IMR-90 (cell line): ENCODE measurements at regions not wholly inside any gene's neighbourhood (a gene's known extent, or its start where the extent isn't known, plus 50 kb on each side); places are given as distances from the start of the nearest gene placed in this dataset.

Experiments used
- ATAC-seq: fragments of 200-7000 bp; cut with Tn5 transposase; 2 replicates; pipeline ENCODE4 v1.9.1; 2020; ENCODE audit warnings: low read depth, mild to moderate bottlenecking, moderate library complexity
- BruUV-seq: library from RNA; stranded (reverse); fragments of 400-500 nt; replicated peaks from 2 replicates; lab custom pipeline; 2021; lab: Mats Ljungman, UMichigan
- CTCF ChIA-PET: fragments of 300-600 bp; formaldehyde crosslinking; extraction: SDS; loops from one replicate; lab custom pipeline; 2021; ENCODE audit warnings: antibody characterized with exemption; lab: Yijun Ruan, JAX
- POLR2A ChIA-PET: fragments of 300-600 bp; sonication (Branson Sonifier 250); formaldehyde crosslinking; loops from one replicate; lab custom pipeline; 2022; ENCODE audit warnings: antibody characterized with exemption; ENCODE audit not compliant: unreplicated experiment; lab: Charles Lee
- DNase-seq: peaks from one replicate; pipeline ENCODE4 v3.0.0; 2013
- H2AFZ ChIP-seq: replicated peaks from 2 replicates; pipeline ENCODE3; 2013; ENCODE audit warnings: low read length, mild to moderate bottlenecking; ENCODE audit not compliant: poor library complexity
- H2AK5ac ChIP-seq: 2 replicates; pipeline ENCODE4 v1.6.1; 2013; ENCODE audit warnings: low read depth, low read length, inconsistent platforms
- H2AK9ac ChIP-seq: replicated peaks from 2 replicates; pipeline ENCODE3; 2013; ENCODE audit warnings: mild to moderate bottlenecking, low read depth, low read length, moderate library complexity; ENCODE audit not compliant: poor library complexity
- H2BK120ac ChIP-seq: 2 replicates; pipeline ENCODE4 v1.6.1; 2013; ENCODE audit warnings: low read depth, low read length, inconsistent platforms
- H2BK15ac ChIP-seq: 3 replicates; pipeline ENCODE4 v1.6.1; 2013; ENCODE audit warnings: low read depth, low read length, inconsistent platforms
- H2BK20ac ChIP-seq: 2 replicates; pipeline ENCODE4 v1.6.1; 2013; ENCODE audit warnings: low read depth, mild to moderate bottlenecking, inconsistent platforms, low read length, moderate library complexity
- H2BK5ac ChIP-seq: 2 replicates; pipeline ENCODE4 v1.6.1; 2013; ENCODE audit warnings: mild to moderate bottlenecking, low read depth, low read length, inconsistent platforms; ENCODE audit not compliant: poor library complexity, severe bottlenecking
- H3K14ac ChIP-seq: replicated peaks from 2 replicates; pipeline ENCODE4 v1.6.1; 2013; ENCODE audit warnings: low read depth, low read length, inconsistent platforms
- H3K18ac ChIP-seq: 2 replicates; pipeline ENCODE4 v1.6.1; 2013; ENCODE audit warnings: low read depth, low read length, control low read depth
- H3K23ac ChIP-seq: 2 replicates; pipeline ENCODE4 v1.6.1; 2013; ENCODE audit warnings: low read depth, low read length, inconsistent platforms
- H3K27ac ChIP-seq: 2 replicates; pipeline ENCODE4 v1.5.1; 2013; ENCODE audit warnings: mild to moderate bottlenecking, control low read depth, low read length; ENCODE audit not compliant: insufficient read depth
- H3K27me3 ChIP-seq: 2 replicates; pipeline ENCODE4 v1.6.1; 2013; ENCODE audit warnings: low read length; ENCODE audit not compliant: control insufficient read depth, insufficient read depth
- H3K36me3 ChIP-seq: 2 replicates; pipeline ENCODE4 v1.6.1; 2013; ENCODE audit warnings: low read length, mixed read lengths; ENCODE audit not compliant: control insufficient read depth, insufficient read depth
- H3K4ac ChIP-seq: 2 replicates; pipeline ENCODE4 v1.6.1; 2013; ENCODE audit warnings: low read depth, low read length, inconsistent platforms
- H3K4me1 ChIP-seq: 2 replicates; pipeline ENCODE4 v1.6.1; 2013; ENCODE audit warnings: low read length, mixed read lengths; ENCODE audit not compliant: control insufficient read depth, insufficient read depth
- H3K4me2 ChIP-seq: 2 replicates; pipeline ENCODE4 v1.6.1; 2013; ENCODE audit warnings: low read depth, mild to moderate bottlenecking, control low read depth, low read length, moderate library complexity
- H3K4me3 ChIP-seq: 2 replicates; pipeline ENCODE4 v1.5.1; 2013; ENCODE audit warnings: low read depth, mild to moderate bottlenecking, control low read depth, low read length, moderate library complexity; ENCODE audit not compliant: insufficient read depth
- H3K56ac ChIP-seq: 2 replicates; pipeline ENCODE4 v1.6.1; 2013; ENCODE audit warnings: low read length, inconsistent platforms; ENCODE audit not compliant: insufficient read depth; ENCODE audit errors: extremely low read depth
- H3K79me1 ChIP-seq, 2 experiments: 2 replicates each; pipeline ENCODE4 v1.6.1; 2013; ENCODE audit warnings: low read length in 2 of 2, inconsistent platforms in 1 of 2, low read depth in 1 of 2
- H3K9ac ChIP-seq: 2 replicates; pipeline ENCODE4 v1.6.1; 2013; ENCODE audit warnings: low read depth, low read length, control low read depth
- H3K9me1 ChIP-seq: 2 replicates; pipeline ENCODE4 v1.6.1; 2013; ENCODE audit warnings: low read length, inconsistent platforms; ENCODE audit not compliant: insufficient read depth
- H3K9me3 ChIP-seq: 2 replicates; pipeline ENCODE4 v1.6.1; 2013; ENCODE audit warnings: low read length; ENCODE audit not compliant: control insufficient read depth, insufficient read depth
- H4K20me1 ChIP-seq: 2 replicates; pipeline ENCODE4 v1.6.1; 2013; ENCODE audit warnings: low read length, inconsistent platforms; ENCODE audit not compliant: insufficient read depth
- H4K5ac ChIP-seq: 2 replicates; pipeline ENCODE4 v1.6.1; 2013; ENCODE audit warnings: mild to moderate bottlenecking, low read depth, low read length, control low read depth
- H4K8ac ChIP-seq, 2 experiments: 2 replicates each; pipeline ENCODE4 v1.6.1; 2013; ENCODE audit warnings: low read depth in 2 of 2, low read length in 2 of 2, control low read depth in 1 of 2, inconsistent platforms in 1 of 2
- H4K91ac ChIP-seq: 2 replicates; pipeline ENCODE4 v1.6.1; 2013; ENCODE audit warnings: low read depth, low read length, inconsistent platforms; ENCODE audit not compliant: insufficient read depth
- BHLHE40 ChIP-seq: fragments of 150-350 bp; IDR thresholded peaks from 2 replicates; pipeline ENCODE4 v1.6.1; 2016; ENCODE audit warnings: mild to moderate bottlenecking, low read depth, low read length
- CEBPB ChIP-seq: IDR thresholded peaks from 2 replicates; pipeline ENCODE4 v1.6.1; 2012; ENCODE audit warnings: low read depth, low read length, improper control_type of control experiment
- CHD1 ChIP-seq: IDR thresholded peaks from 2 replicates; pipeline ENCODE4 v1.6.1; 2012; ENCODE audit warnings: low read depth, low read length, improper control_type of control experiment
- CTCF ChIP-seq: conservative IDR thresholded peaks from 2 replicates; pipeline ENCODE4 v1.5.1; 2012; ENCODE audit warnings: mild to moderate bottlenecking, low read depth, low read length, improper control_type of control experiment
- ELK1 ChIP-seq: fragments of 150-350 bp; IDR thresholded peaks from 2 replicates; pipeline ENCODE4 v1.6.1; 2016; ENCODE audit warnings: low read depth, mild to moderate bottlenecking, low read length, moderate library complexity, borderline replicate concordance
- FOS ChIP-seq: fragments of 150-350 bp; IDR thresholded peaks from 2 replicates; pipeline ENCODE4 v1.6.1; 2016; ENCODE audit warnings: low read depth, low read length
- MAFK ChIP-seq: IDR thresholded peaks from 2 replicates; pipeline ENCODE4 v1.6.1; 2012; ENCODE audit warnings: low read depth, low read length, improper control_type of control experiment
- MAZ ChIP-seq: IDR thresholded peaks from 2 replicates; pipeline ENCODE4 v1.6.1; 2012; ENCODE audit warnings: low read depth, mild to moderate bottlenecking, low read length, improper control_type of control experiment, moderate library complexity, borderline replicate concordance
- NFE2L2 ChIP-seq: fragments of 150-350 bp; IDR thresholded peaks from 2 replicates; pipeline ENCODE4 v1.6.1; 2016; ENCODE audit warnings: low read depth, mild to moderate bottlenecking, low read length
- POLR2A ChIP-seq: IDR thresholded peaks from 2 replicates; pipeline ENCODE4 v1.6.1; 2012; ENCODE audit warnings: mild to moderate bottlenecking, low read depth, low read length
- RAD21 ChIP-seq: IDR thresholded peaks from 2 replicates; pipeline ENCODE4 v1.6.1; 2012; ENCODE audit warnings: low read length, improper control_type of control experiment
- WGBS, 2 experiments: methylation state at CpG; one replicate each; pipeline versions ENCODE4 v1.1.5 to v1.1.7; 2013; ENCODE audit warnings: missing lambda C conversion rate in 2 of 2; ENCODE audit not compliant: insufficient read length in 1 of 2; ENCODE audit errors: extremely low coverage in 2 of 2; 5-methylcytosine and 5-hydroxymethylcytosine counted together
- dilution Hi-C: fragments of 300-500 bp; cut with HindIII; formaldehyde crosslinking; loops from one replicate; pipeline ENCODE4 v1.14.3; 2018; ENCODE audit warnings: low sequenced_read_pairs; ENCODE audit not compliant: unreplicated experiment
- in situ Hi-C: fragments of 300-500 bp; cut with MboI; formaldehyde crosslinking; loops from 3 replicates; pipeline ENCODE4 v1.14.3; 2019; ENCODE audit warnings: low sequenced_read_pairs, inconsistent platforms, mixed read lengths
- intact Hi-C: fragments of 100-400 bp; cut with micrococcal nuclease; formaldehyde crosslinking; loops from 2 replicates; pipeline ENCODE4 v1.10.0; 2022
- TF ChIP-seq, protein P1 (sequence below): fragments of 150-350 bp; IDR thresholded peaks from 2 replicates; pipeline ENCODE4 v1.6.1; 2017; ENCODE audit warnings: mild to moderate bottlenecking, antibody characterized with exemption, low read length, low read depth

DNA sequence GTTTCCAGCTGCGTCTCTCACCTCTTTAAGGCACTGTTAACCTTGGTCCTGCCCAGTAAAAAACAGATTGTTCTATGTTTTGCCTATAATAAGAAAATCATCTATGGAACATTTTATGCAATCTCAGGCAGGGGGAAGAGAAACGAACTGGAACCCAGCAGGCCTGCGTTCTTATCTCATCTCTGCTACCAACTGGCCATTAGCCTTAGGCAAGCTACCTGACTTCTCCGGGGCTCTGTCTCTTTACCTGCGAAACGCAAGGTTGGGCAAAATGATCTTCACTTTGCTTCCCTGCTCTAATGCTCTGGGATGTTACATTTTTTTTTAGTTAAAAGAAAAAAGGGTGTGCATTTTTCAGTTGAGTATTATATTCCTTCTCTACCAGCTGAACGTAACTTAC, 70.5 kb upstream of the WIPF1 start:
- WGBS, 2 experiments, result no CpG with 5 or more reads among the region's 7 CpGs
- H4K20me1 ChIP-seq, result peaks cover 12% of the 10 kb centered on the region; the same call in 1 of the 2 replicates
- H2BK15ac ChIP-seq, result no peak overlapping the region
- intact Hi-C loops (no loop called here), dilution Hi-C loops (no loop called here), in situ Hi-C loops (no loop called here)
- ChIA-PET POLR2A (no interaction called here), CTCF (no interaction called here)
- no peak overlapping the region for H2AFZ ChIP-seq
- no peak overlapping the region for H2BK120ac ChIP-seq
- no peak overlapping the region for H4K5ac ChIP-seq
- H3K23ac ChIP-seq, result no peak overlapping the region
- H3K9me1 ChIP-seq, result peaks cover 21% of the 10 kb centered on the region
- no peak overlapping the region for H3K9ac ChIP-seq
- H3K4me3 ChIP-seq, result no peak overlapping the region
- peaks cover 2% of the 10 kb centered on the region; the same call in 1 of the 2 replicates for H3K4me1 ChIP-seq
- H3K9me3 ChIP-seq, result no peaks in the 10 kb centered on the region; the same call in 1 of the 2 replicates
- no peak overlapping the region for H2AK9ac ChIP-seq
- TF ChIP-seq, protein P1, sequence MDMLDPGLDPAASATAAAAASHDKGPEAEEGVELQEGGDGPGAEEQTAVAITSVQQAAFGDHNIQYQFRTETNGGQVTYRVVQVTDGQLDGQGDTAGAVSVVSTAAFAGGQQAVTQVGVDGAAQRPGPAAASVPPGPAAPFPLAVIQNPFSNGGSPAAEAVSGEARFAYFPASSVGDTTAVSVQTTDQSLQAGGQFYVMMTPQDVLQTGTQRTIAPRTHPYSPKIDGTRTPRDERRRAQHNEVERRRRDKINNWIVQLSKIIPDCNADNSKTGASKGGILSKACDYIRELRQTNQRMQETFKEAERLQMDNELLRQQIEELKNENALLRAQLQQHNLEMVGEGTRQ, result no peak
- TF ChIP-seq CTCF, result no peak
- no peak for TF ChIP-seq RAD21
- no peak for TF ChIP-seq MAFK
- no peak for TF ChIP-seq NFE2L2
- TF ChIP-seq CHD1, result no peak
- TF ChIP-seq FOS, result no peak
- TF ChIP-seq ELK1, result no peak
- no peak for TF ChIP-seq POLR2A
- no peak for TF ChIP-seq MAZ
- no peak for TF ChIP-seq BHLHE40
- no peak for TF ChIP-seq CEBPB
- no peak overlapping the region for H3K18ac ChIP-seq
- no peak overlapping the region for H2AK5ac ChIP-seq
- no peak overlapping the region for H3K14ac ChIP-seq
- H3K4ac ChIP-seq, result no peak overlapping the region
- BruUV-seq, result no TSS peak
- no peak overlapping the region for H3K27ac ChIP-seq
- H2BK20ac ChIP-seq, result no peak overlapping the region
- no peak for DNase-seq
- peaks cover 5% of the 10 kb centered on the region for H3K36me3 ChIP-seq
- no peak overlapping the region for H3K4me2 ChIP-seq
- ATAC-seq, result no peak
- no peak overlapping the region for H4K8ac ChIP-seq
- H3K27me3 ChIP-seq, result no peaks in the 10 kb centered on the region
- H4K91ac ChIP-seq, result no peak overlapping the region
- no peak overlapping the region for H3K56ac ChIP-seq
- H2BK5ac ChIP-seq, result no peak overlapping the region
- H3K79me1 ChIP-seq, result peaks cover 23 to 51% of the 10 kb centered on the region in 2 experiments
